Activated T-cell treated with anti-CD3 and anti-CD28 coated beads, Interleukin-2, amount 50 U/mL, for 24 hours (primary cell): ENCODE measurements at regions not wholly inside any gene's neighbourhood (a gene's known extent, or its start where the extent isn't known, plus 50 kb on each side); places are given as distances from the start of the nearest gene placed in this dataset.
"Not testable (repeated sequence)": the region's sequence is repeated elsewhere in the genome, so short reads cannot be mapped to it uniquely, and the experiment has no call there.

ENCODE experiments used
- DNase-seq: peaks from one replicate; pipeline ENCODE4 v3.0.0-alpha.2; 2020
- H3K27ac Mint-ChIP-seq: 2 replicates; pipeline ENCODE4 v1.8.0; 2020; ENCODE audit warnings: mild to moderate bottlenecking, mixed read lengths
- H3K27me3 Mint-ChIP-seq: 2 replicates; pipeline ENCODE4 v1.8.0; 2020; ENCODE audit warnings: mixed read lengths
- H3K36me3 Mint-ChIP-seq: 2 replicates; pipeline ENCODE4 v1.8.0; 2020; ENCODE audit warnings: low read depth, mixed read lengths
- H3K4me1 Mint-ChIP-seq: 2 replicates; pipeline ENCODE4 v1.8.0; 2020; ENCODE audit warnings: low read depth, mixed read lengths
- H3K4me3 Mint-ChIP-seq: 2 replicates; pipeline ENCODE4 v1.8.0; 2020; ENCODE audit warnings: mild to moderate bottlenecking, moderate library complexity, mixed read lengths
- H3K9me3 Mint-ChIP-seq: 2 replicates; pipeline ENCODE4 v1.8.0; 2020; ENCODE audit warnings: mixed read lengths

GRCh38 chr4:117014236-117014635, 71.1 kb downstream of the TRAM1L1 start:
- no peaks in the 10 kb centered on the region for H3K9me3 Mint-ChIP-seq
- no peak overlapping the region for H3K4me3 Mint-ChIP-seq
- no peaks in the 10 kb centered on the region for H3K27me3 Mint-ChIP-seq
- no peaks in the 10 kb centered on the region for H3K4me1 Mint-ChIP-seq
- H3K36me3 Mint-ChIP-seq: no peaks in the 10 kb centered on the region
- no peak overlapping the region for H3K27ac Mint-ChIP-seq
- DNase-seq: no peak

- Mint-ChIP-seq H3K4me1 (no peaks in the 10 kb centered on the region), H3K27ac (no peak overlapping the region), H3K9me3 (peaks cover 6% of the 10 kb centered on the region), H3K4me3 (no peak overlapping the region), H3K27me3 (no peaks in the 10 kb centered on the region), H3K36me3 (no peaks in the 10 kb centered on the region)
- no peak for DNase-seq
These were observed 74.7 kb downstream of the TRAM1L1 start for GRCh38 chr4:117010671-117011070.

- Mint-ChIP-seq H3K4me3 (no peak overlapping the region), H3K9me3 (no peaks in the 10 kb centered on the region), H3K36me3 (no peaks in the 10 kb centered on the region), H3K4me1 (no peaks in the 10 kb centered on the region), H3K27me3 (no peaks in the 10 kb centered on the region), H3K27ac (no peak overlapping the region)
- no peak for DNase-seq
These were observed 84.3 kb downstream of the TRAM1L1 start for GRCh38 chr4:117001077-117001476.

GRCh38 chr4:116982656-116983055, 102.7 kb downstream of the TRAM1L1 start:
- DNase-seq: no peak
- Mint-ChIP-seq H3K27ac (no peak overlapping the region), H3K4me3 (no peak overlapping the region), H3K9me3 (peaks cover 5% of the 10 kb centered on the region), H3K27me3 (no peaks in the 10 kb centered on the region), H3K36me3 (no peaks in the 10 kb centered on the region), H3K4me1 (no peaks in the 10 kb centered on the region)

GRCh38 chr4:116980436-116980835, 104.9 kb downstream of the TRAM1L1 start:
- not testable (repeated sequence) for DNase-seq, H3K27me3 Mint-ChIP-seq, H3K4me1 Mint-ChIP-seq, H3K9me3 Mint-ChIP-seq, H3K4me3 Mint-ChIP-seq, H3K27ac Mint-ChIP-seq, H3K36me3 Mint-ChIP-seq

GRCh38 chr4:116959045-116959444, 126.3 kb downstream of the TRAM1L1 start:
- Mint-ChIP-seq H3K4me1 (no peaks in the 10 kb centered on the region), H3K27ac (no peak overlapping the region), H3K36me3 (no peaks in the 10 kb centered on the region), H3K9me3 (peaks cover 4% of the 10 kb centered on the region), H3K27me3 (no peaks in the 10 kb centered on the region), H3K4me3 (no peak overlapping the region)
- no peak for DNase-seq

GRCh38 chr4:116953947-116954346, 131.4 kb downstream of the TRAM1L1 start:
- Mint-ChIP-seq H3K27me3 (no peaks in the 10 kb centered on the region), H3K27ac (no peak overlapping the region), H3K9me3 (peaks cover 4% of the 10 kb centered on the region), H3K4me3 (no peak overlapping the region), H3K36me3 (no peaks in the 10 kb centered on the region), H3K4me1 (no peaks in the 10 kb centered on the region)
- DNase-seq: no peak

- Mint-ChIP-seq H3K4me1 (no peaks in the 10 kb centered on the region), H3K27ac (no peak overlapping the region), H3K4me3 (no peak overlapping the region), H3K9me3 (peaks cover 4% of the 10 kb centered on the region), H3K27me3 (no peaks in the 10 kb centered on the region), H3K36me3 (no peaks in the 10 kb centered on the region)
- DNase-seq: no peak
These were observed 132.7 kb downstream of the TRAM1L1 start for GRCh38 chr4:116952530-116953136.

GRCh38 chr4:116949856-116950255, 135.5 kb downstream of the TRAM1L1 start:
- no peaks in the 10 kb centered on the region for H3K36me3 Mint-ChIP-seq

GRCh38 chr4:116942315-116942714, 143.1 kb downstream of the TRAM1L1 start:
- no peak for DNase-seq
- Mint-ChIP-seq H3K4me3 (no peak overlapping the region), H3K27me3 (no peaks in the 10 kb centered on the region), H3K9me3 (no peaks in the 10 kb centered on the region), H3K36me3 (no peaks in the 10 kb centered on the region), H3K27ac (no peak overlapping the region), H3K4me1 (no peaks in the 10 kb centered on the region)

More at GRCh38 chr4:116949856-116950255, 135.5 kb downstream of the TRAM1L1 start:
- DNase-seq: no peak
- Mint-ChIP-seq H3K4me1 (no peaks in the 10 kb centered on the region), H3K4me3 (no peak overlapping the region), H3K27ac (no peak overlapping the region), H3K27me3 (no peaks in the 10 kb centered on the region), H3K9me3 (peaks cover 2% of the 10 kb centered on the region)

GRCh38 chr4:116930329-116930728, 155.0 kb downstream of the TRAM1L1 start:
- no peak for DNase-seq
- Mint-ChIP-seq H3K4me3 (no peak overlapping the region), H3K27me3 (peaks cover 6% of the 10 kb centered on the region), H3K9me3 (no peaks in the 10 kb centered on the region), H3K4me1 (no peaks in the 10 kb centered on the region), H3K36me3 (no peaks in the 10 kb centered on the region), H3K27ac (no peak overlapping the region)

- Mint-ChIP-seq H3K4me3 (no peak overlapping the region), H3K36me3 (no peaks in the 10 kb centered on the region), H3K9me3 (no peaks in the 10 kb centered on the region), H3K27me3 (peaks cover 11% of the 10 kb centered on the region), H3K27ac (no peak overlapping the region), H3K4me1 (no peaks in the 10 kb centered on the region)
- DNase-seq: no peak
These were observed 158.6 kb downstream of the TRAM1L1 start for GRCh38 chr4:116926631-116927295.

GRCh38 chr4:116925900-116926457, 159.4 kb downstream of the TRAM1L1 start:
- H3K4me3 Mint-ChIP-seq: no peak overlapping the region
- no peak for DNase-seq
- H3K27ac Mint-ChIP-seq: no peak overlapping the region
- no peaks in the 10 kb centered on the region for H3K4me1 Mint-ChIP-seq
- H3K36me3 Mint-ChIP-seq: no peaks in the 10 kb centered on the region
- peaks cover 11% of the 10 kb centered on the region for H3K27me3 Mint-ChIP-seq
- H3K9me3 Mint-ChIP-seq: no peaks in the 10 kb centered on the region

- Mint-ChIP-seq H3K27ac (no peak overlapping the region), H3K27me3 (peaks cover 11% of the 10 kb centered on the region), H3K4me3 (no peak overlapping the region), H3K4me1 (no peaks in the 10 kb centered on the region), H3K9me3 (no peaks in the 10 kb centered on the region), H3K36me3 (no peaks in the 10 kb centered on the region)
- no peak for DNase-seq
These were observed 162.0 kb downstream of the TRAM1L1 start for GRCh38 chr4:116923389-116923788.

- Mint-ChIP-seq H3K27me3 (no peaks in the 10 kb centered on the region), H3K4me3 (no peak overlapping the region), H3K9me3 (no peaks in the 10 kb centered on the region), H3K36me3 (no peaks in the 10 kb centered on the region), H3K4me1 (no peaks in the 10 kb centered on the region), H3K27ac (no peak overlapping the region)
- no peak for DNase-seq
These were observed 171.9 kb downstream of the TRAM1L1 start for GRCh38 chr4:116913451-116913850.
